Activated CD4-positive, CD25-positive, alpha-beta regulatory T cell treated with anti-CD3 and anti-CD28 coated beads, Interleukin-2, amount 50 U/mL, for 24 hours (primary cell): ENCODE measurements at regions not wholly inside any gene's neighbourhood (a gene's known extent, or its start where the extent isn't known, plus 50 kb on each side); places are given as distances from the start of the nearest gene placed in this dataset.

ENCODE experiments used
- ATAC-seq, 2 donors: fragments of 150-1000 bp; cut with Tn5 transposase; one replicate each; pipeline ENCODE4 v1.10.0; 2021; ENCODE audit warnings: mild to moderate bottlenecking in 1 of 2, moderate library complexity in 1 of 2

GRCh38 chr12:105713606-105714305 lies 383.3 kb downstream of the C12orf75 start:
- ATAC-seq: no peak

- ATAC-seq: no peak
Measured at GRCh38 chr12:105716621-105717020, 386.1 kb downstream of the C12orf75 start.

GRCh38 chr12:105721051-105721825 lies 390.7 kb downstream of the C12orf75 start:
- no peak for ATAC-seq

GRCh38 chr12:105721891-105722290 lies 391.4 kb downstream of the C12orf75 start:
- no peak for ATAC-seq

- no peak for ATAC-seq
Measured at GRCh38 chr12:105723066-105723465, 392.6 kb downstream of the C12orf75 start.

- ATAC-seq: no peak
Measured at GRCh38 chr12:105723494-105723893, 393.0 kb downstream of the C12orf75 start.

GRCh38 chr12:105724641-105725040 lies 394.1 kb downstream of the C12orf75 start:
- no peak for ATAC-seq

- no peak for ATAC-seq
Measured at GRCh38 chr12:105725054-105725453, 394.6 kb downstream of the C12orf75 start.

GRCh38 chr12:105729181-105729771 lies 398.8 kb downstream of the C12orf75 start:
- ATAC-seq: no peak

GRCh38 chr12:105729926-105730325 lies 399.4 kb downstream of the C12orf75 start:
- no peak for ATAC-seq

GRCh38 chr12:105733579-105733978 lies 403.1 kb downstream of the C12orf75 start:
- no peak for ATAC-seq

GRCh38 chr12:105736498-105736897 lies 402.3 kb downstream of the NUAK1 start:
- ATAC-seq: no peak

GRCh38 chr12:105738051-105738450 lies 400.7 kb downstream of the NUAK1 start:
- no peak for ATAC-seq

- ATAC-seq: no peak
Measured at GRCh38 chr12:105740369-105740768, 398.4 kb downstream of the NUAK1 start.

- no peak for ATAC-seq
Measured at GRCh38 chr12:105740970-105741725, 397.6 kb downstream of the NUAK1 start.

GRCh38 chr12:105741786-105742566 lies 396.8 kb downstream of the NUAK1 start:
- no peak for ATAC-seq

GRCh38 chr12:105742567-105742874 lies 396.2 kb downstream of the NUAK1 start:
- ATAC-seq: no peak

GRCh38 chr12:105744371-105745058 lies 394.2 kb downstream of the NUAK1 start:
- ATAC-seq: no peak

GRCh38 chr12:105745811-105746210 lies 392.9 kb downstream of the NUAK1 start:
- no peak for ATAC-seq

- ATAC-seq: no peak
Measured at GRCh38 chr12:105748806-105749600, 389.8 kb downstream of the NUAK1 start.

- ATAC-seq: no peak
Measured at GRCh38 chr12:105750096-105750495, 388.7 kb downstream of the NUAK1 start.
